ENCODE measurements at regions not wholly inside any gene's neighbourhood (a gene's known extent, or its start where the extent isn't known, plus 50 kb on each side); places are given as distances from the start of the nearest gene placed in this dataset.
A peak's percentile ranks its signal among the peaks of the same experiment; 100 is the strongest.

GRCh38 chr21:27806281-27806680, 839.4 kb upstream of the ADAMTS5 start:
- H3K4me3 ChIP-seq = no peak overlapping the region
- H3K4me1 ChIP-seq = no peaks in the 10 kb centered on the region
- H3K9me3 ChIP-seq = no peaks in the 10 kb centered on the region
- H3K27me3 ChIP-seq = no peaks in the 10 kb centered on the region
- no peaks in the 10 kb centered on the region for H3K36me3 ChIP-seq
- DNase-seq (ENCODE audit: low spot score) = no peak
- no peak for TF ChIP-seq CTCF (IDR thresholded peaks at IDR 0.05)
- H3K27ac ChIP-seq = no peak overlapping the region

GRCh38 chr21:27805696-27806095, 838.8 kb upstream of the ADAMTS5 start:
- Histone ChIP-seq H3K4me3 (no peak overlapping the region), H3K27me3 (no peaks in the 10 kb centered on the region), H3K9me3 (no peaks in the 10 kb centered on the region), H3K4me1 (no peaks in the 10 kb centered on the region), H3K36me3 (no peaks in the 10 kb centered on the region), H3K27ac (no peak overlapping the region)
- no peak for TF ChIP-seq CTCF (IDR thresholded peaks at IDR 0.05)
- DNase-seq (ENCODE audit: low spot score) = no peak

- Histone ChIP-seq H3K27ac (no peak overlapping the region), H3K36me3 (no peaks in the 10 kb centered on the region), H3K27me3 (no peaks in the 10 kb centered on the region), H3K4me3 (no peak overlapping the region), H3K9me3 (no peaks in the 10 kb centered on the region), H3K4me1 (no peaks in the 10 kb centered on the region)
- no peak for TF ChIP-seq CTCF (IDR thresholded peaks at IDR 0.05)
- DNase-seq (ENCODE audit: low spot score) = no peak
Observed at GRCh38 chr21:27804515-27804914, 837.6 kb upstream of the ADAMTS5 start.

GRCh38 chr21:27803571-27803970, 836.7 kb upstream of the ADAMTS5 start:
- Histone ChIP-seq H3K27me3 (no peaks in the 10 kb centered on the region), H3K27ac (no peak overlapping the region), H3K9me3 (no peaks in the 10 kb centered on the region), H3K36me3 (no peaks in the 10 kb centered on the region), H3K4me1 (no peaks in the 10 kb centered on the region), H3K4me3 (no peak overlapping the region)
- DNase-seq (ENCODE audit: low spot score) = no peak
- no peak for TF ChIP-seq CTCF (IDR thresholded peaks at IDR 0.05)

GRCh38 chr21:27802816-27803475, 836.1 kb upstream of the ADAMTS5 start:
- no peaks in the 10 kb centered on the region for H3K4me1 ChIP-seq
- H3K4me3 ChIP-seq = no peak overlapping the region
- peak; percentile 31 to 61 for TF ChIP-seq CTCF (IDR thresholded peaks at IDR 0.05)
- no peak overlapping the region for H3K27ac ChIP-seq
- no peak for DNase-seq (ENCODE audit: low spot score)
- H3K27me3 ChIP-seq = no peaks in the 10 kb centered on the region
- H3K36me3 ChIP-seq = no peaks in the 10 kb centered on the region
- no peaks in the 10 kb centered on the region for H3K9me3 ChIP-seq

GRCh38 chr21:27799861-27800260, 833.0 kb upstream of the ADAMTS5 start:
- no peaks in the 10 kb centered on the region for H3K36me3 ChIP-seq
- no peak for TF ChIP-seq CTCF (IDR thresholded peaks at IDR 0.05)
- no peaks in the 10 kb centered on the region for H3K9me3 ChIP-seq
- DNase-seq (ENCODE audit: low spot score) = no peak
- no peaks in the 10 kb centered on the region for H3K27me3 ChIP-seq
- no peaks in the 10 kb centered on the region for H3K4me1 ChIP-seq
- H3K27ac ChIP-seq = peak overlapping the region in 1 of 2 donors; percentile 17
- H3K4me3 ChIP-seq = no peak overlapping the region
